AG10803 (cell line): ENCODE measurements at regions not wholly inside any gene's neighbourhood (a gene's known extent, or its start where the extent isn't known, plus 50 kb on each side); places are given as distances from the start of the nearest gene placed in this dataset.
A peak's percentile ranks its signal among the peaks of the same experiment; 100 is the strongest.
"Not testable (repeated sequence)": the region's sequence is repeated elsewhere in the genome, so short reads cannot be mapped to it uniquely, and the experiment has no call there.

Experiments used
- DNase-seq: peaks from one replicate; pipeline ENCODE4 v3.0.0; 2010; ENCODE audit warnings: low read depth
- H3K4me3 ChIP-seq: 2 replicates; pipeline ENCODE4 v1.5.1; 2011; ENCODE audit warnings: mild to moderate bottlenecking, low read length, control low read depth
- TF ChIP-seq, protein P1 (sequence below): conservative IDR thresholded peaks from 2 replicates; pipeline ENCODE4 v1.5.1; 2011; ENCODE audit warnings: mild to moderate bottlenecking, low read length, control low read depth, inconsistent platforms

DNA sequence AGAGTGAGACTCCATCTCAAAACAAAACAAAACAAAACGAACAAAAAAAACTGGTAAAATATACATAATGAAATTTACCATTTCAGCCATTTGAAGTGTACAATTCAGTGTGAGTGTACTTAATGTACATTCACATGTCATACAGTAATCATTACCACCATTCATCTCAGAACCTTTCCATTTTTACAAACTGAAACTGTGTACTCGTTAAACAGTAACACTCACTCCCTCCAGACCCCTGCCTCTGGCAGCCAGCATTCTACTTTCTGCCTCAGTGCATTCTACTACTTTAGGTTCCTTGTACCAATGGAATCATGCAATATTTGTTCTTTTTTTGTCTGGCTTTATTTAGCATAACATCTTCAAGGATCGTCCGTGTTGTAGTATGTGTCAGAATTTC is 87.5 kb upstream of the CRYM start:
- not testable (repeated sequence) for DNase-seq, H3K4me3 ChIP-seq

DNA sequence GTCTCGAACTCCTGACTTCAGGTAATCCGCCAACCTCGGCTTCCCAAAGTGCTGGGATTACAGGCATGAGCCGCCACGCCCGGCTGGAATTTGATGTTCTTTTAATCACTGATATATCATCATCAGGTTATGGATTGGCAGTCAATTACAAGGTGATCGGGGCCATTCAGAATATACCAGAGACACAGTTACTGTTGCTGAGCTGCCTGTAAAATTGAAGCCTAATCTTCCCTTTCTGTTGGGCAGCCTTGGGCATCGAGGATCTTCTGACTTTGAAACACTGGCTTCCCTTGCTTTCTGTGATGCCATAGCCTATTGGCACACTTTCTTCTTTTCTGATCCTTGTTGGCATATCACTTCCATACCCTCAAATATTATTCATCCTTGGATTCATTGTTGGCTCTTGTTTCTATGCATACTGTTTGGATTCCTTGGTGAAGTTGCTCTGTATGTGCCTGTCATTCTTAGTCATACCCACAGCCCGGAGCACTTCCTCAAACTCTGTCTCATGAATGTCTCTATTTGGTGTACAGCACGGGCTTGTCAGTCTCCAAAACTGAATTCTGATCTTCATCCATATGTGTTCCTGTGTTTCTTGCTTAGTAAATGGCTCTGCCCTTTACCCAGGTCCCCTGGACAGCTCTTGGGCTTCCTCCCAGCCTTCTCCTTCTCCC is 85.6 kb upstream of the CRYM start:
- not testable (repeated sequence) for H3K4me3 ChIP-seq
- DNase-seq: peak; percentile 69

DNA sequence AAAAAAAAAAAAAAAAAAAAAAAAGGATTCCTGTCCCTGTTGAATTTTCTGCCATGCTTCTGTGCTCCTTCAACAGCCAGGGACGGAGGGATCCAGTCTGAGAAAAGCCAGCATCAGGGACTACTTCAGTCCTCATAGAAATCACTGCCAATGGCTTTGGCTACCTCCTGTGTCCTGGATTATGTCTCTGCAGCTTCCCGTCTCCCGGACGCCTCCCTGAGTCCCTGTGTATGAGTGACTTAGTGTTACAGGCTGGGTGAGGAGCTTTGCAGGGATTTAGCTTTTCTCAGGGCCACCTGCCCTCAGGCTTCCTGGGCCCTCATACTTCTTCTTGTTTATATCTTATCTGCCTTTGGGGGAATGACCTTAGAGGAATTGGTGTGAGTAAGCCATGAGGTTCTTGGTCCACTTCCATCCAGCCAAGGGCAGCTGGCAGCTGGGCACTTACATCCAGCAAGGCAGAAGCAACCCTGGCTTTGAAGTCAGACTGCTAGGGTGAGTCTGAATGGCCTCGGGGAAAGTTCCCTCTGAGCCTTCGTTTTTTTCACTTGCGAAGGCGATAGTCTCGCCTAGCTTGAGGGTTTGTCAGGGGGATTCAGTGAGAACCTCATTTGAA is 83.6 kb upstream of the CRYM start:
- not testable (repeated sequence) for H3K4me3 ChIP-seq
- peak; percentile 40 for DNase-seq

DNA sequence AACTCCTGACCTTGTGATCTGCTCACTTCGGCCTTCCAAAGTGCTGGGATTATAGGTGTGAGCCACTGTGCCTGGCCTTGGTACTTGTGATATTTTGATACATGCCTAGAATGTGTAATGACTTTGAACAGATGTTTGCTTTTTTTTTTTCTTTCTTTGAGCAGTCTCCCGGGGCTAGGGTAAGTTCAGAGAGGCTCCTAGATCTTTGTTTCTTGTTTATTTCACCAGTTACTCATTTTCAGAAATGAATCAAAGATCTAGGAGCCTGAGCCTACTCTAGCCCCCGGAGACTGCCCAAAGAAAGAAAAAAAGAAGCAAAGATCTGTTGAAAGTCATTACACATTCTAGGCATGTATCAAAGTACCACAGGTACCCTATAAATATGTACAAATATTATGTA is 83.0 kb upstream of the CRYM start:
- DNase-seq, H3K4me3 ChIP-seq: not testable (repeated sequence)

DNA sequence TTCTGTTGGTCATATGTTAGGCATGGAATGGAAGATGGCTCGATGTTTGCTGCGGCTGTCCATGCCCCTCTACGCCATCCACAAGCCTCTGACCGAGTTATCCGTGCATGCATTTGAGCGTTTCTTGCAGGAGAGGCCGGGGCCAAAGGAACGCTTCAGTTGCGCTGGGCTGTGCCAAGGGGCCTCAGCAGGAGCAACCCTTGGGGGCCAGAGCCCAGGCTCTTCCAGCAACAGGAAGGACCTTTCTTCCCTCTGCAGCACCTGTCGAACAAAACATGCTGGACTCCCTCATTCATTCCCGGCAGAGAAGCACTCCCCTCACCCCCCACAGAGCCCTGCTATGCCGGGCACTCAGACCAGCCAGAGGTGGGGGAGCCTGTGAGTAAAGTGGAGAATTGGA is 81.4 kb upstream of the CRYM start:
- DNase-seq, H3K4me3 ChIP-seq: not testable (repeated sequence)

DNA sequence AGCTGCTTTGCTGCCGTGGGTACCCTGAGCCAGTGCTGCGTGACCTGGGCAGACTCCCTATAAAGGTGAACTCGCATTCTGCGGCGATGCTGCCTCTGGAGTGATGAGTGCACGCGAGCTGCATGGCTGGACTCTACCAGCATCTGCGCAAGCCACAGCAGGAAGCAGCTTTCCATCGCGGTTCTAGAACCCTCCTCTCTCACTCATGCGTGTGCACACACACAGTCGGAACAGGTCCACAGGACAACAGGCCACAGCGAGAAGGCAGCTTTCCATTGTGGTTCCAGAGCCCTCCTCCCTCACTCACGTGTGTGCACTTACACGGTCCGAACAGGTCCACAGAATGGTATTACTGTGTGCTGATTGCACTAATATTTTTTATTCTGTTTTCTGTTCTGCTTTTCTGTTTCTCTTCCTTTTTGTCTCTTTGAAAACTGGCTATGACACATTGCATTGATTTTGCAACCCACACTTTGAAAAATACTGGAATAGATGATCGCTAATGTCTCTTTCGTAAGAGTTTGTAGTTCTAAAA is 80.2 kb upstream of the CRYM start:
- not testable (repeated sequence) for DNase-seq, H3K4me3 ChIP-seq

DNA sequence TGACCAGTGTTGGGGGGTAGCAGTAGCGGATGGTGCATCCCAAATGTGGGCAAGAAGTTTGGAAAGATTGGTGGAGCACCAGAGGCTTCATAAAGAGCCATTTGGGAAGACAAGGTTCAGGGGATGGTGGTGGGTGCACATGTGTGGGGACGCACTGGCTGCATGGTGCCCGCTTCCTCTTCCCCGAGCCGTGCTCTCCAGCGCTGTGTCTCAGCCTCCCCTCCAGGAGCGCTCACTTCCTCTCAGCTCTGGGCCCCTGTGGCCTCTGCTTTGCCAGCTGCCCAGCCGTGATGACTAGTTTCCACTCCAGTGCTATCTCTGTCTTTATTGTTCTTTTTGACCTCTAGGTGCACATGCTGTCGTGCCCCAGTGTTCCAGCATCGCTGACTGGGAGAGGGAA is 78.2 kb upstream of the CRYM start:
- not testable (repeated sequence) for DNase-seq, H3K4me3 ChIP-seq

DNA sequence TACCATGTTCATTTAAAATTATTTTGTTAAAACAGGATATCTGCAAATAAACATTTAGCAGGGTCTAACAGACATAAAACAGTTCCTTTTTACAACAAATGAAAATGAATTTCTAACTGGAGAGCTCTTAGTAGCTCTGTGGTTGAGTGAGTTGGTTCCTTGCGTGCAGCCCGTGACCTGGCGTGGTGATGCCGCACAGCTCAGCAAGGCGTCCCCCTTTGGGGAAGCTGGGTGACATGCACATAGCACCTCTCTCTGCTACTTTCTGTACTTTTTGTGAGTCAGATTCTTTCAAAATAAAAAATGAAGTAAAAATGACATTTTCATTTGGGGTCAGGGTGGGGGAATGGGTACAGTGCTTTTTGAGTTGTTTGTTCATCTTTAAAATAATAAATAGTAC is 73.3 kb upstream of the CRYM start:
- H3K4me3 ChIP-seq: not testable (repeated sequence)

DNA sequence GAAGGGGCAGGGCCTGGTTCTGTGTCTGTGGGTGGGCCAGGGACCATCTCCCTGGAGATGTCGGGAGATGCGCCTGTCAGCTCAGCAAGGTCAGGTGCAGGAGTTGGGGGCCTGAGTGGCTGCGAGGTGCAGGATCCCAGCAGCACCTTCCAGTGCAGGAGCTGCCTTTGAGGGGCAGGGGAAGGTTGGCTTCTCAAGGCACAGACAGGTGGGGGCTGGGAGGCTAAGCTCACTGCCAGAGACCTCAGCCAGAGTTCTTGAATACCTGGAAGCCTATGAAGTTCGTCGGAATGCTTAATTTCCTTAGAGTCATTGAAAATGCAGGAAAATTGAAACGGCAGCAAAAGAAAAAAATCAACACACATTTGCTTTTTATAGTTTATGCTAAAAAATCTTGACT is 72.8 kb upstream of the CRYM start:
- not testable (repeated sequence) for DNase-seq, H3K4me3 ChIP-seq

More for the DNA sequence above, 73.3 kb upstream of the CRYM start:
- not testable (repeated sequence) for DNase-seq

DNA sequence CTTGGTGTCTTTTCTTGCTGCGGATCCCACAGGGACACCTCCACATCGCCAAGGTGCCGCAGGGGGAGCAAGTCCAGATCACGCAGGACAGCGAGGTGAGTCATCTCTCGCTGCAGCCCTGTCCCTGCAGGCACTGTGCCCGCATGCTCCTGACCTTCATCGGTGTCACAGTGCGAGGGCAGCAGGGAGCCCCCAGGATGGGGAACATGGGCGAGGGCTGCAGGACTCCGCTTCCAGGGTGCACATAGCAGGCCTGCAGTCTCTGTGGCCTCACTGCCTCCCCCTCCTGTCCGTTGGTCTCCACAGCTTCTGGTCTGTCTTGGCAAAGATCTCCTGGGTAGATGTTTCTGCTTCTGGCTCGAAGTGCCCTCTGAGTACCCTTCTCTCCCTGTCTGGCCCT is 71.2 kb upstream of the CRYM start:
- not testable (repeated sequence) for DNase-seq, H3K4me3 ChIP-seq

DNA sequence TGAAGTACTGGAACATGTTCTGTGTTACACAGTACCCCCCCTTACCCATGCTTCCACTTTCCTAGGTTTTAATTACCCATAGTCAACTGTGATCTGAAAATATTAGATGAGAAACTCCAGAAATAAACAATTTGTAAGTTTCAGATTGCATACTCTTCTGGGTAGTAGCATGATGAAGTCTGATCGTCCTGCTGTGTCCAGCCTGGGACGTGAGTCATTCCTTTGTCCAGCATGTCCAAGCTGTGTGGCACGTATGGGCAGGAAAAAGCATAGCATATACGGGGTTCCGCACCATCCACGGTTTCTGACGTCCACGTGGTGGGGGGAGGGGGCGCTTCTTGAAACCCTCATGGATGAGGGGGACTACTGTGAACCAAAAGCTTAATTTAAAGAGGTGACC is 70.7 kb upstream of the CRYM start:
- not testable (repeated sequence) for DNase-seq, H3K4me3 ChIP-seq

DNA sequence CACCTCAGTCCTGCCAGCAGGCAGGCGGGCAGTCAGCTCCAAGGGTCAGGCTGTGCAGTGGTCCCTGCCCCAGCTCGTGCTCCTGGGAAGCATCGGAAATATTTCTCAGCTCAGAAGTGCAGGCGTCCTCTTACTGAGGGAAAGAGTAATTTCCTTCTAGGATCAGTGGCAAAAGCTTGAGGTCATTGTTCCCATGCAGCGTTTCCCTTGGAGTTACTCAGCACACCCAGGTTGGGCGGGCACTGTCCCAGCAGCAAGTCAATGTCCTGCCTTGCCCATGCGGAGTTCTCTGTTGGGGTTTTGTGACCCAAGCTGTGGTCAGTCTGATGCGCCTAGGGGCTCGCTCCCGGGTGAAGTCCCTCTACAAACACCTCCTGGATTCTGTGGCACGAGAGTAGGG is 69.4 kb upstream of the CRYM start:
- H3K4me3 ChIP-seq, DNase-seq: not testable (repeated sequence)

DNA sequence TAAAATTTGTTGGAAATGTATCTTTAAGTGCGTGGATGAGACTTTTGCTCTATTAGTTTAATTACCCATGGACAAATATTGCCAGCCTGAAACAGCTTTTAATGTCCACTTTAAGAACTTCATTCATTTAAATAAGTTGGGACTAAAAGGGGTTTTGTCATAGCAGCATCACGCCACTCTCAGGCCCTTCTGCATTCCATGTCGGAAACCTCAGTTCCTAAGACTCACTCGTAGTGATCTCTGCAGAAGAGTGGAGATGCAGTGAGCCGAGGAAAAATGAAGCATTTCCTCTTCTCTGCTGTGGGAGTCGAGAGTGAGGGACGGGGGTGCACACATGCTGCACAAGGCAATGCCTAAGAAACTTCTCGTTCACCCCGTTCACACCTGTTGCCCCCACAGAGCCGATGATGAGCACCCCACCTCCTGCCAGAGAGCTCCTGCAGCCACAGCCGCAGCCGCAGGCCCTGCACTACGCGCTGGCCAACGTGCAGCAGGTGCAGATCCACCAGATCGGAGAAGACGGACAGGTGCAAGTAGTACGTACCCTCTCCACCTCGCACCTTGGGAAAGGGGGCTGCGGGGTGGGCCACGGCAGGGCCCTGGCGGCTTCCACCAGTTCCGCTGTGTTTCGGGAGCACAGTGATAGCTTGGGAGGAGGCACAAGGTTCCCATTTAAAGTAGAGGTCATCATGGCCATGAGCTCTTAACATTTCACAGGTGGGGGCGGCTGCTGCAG is 68.8 kb upstream of the CRYM start:
- not testable (repeated sequence) for H3K4me3 ChIP-seq, DNase-seq

DNA sequence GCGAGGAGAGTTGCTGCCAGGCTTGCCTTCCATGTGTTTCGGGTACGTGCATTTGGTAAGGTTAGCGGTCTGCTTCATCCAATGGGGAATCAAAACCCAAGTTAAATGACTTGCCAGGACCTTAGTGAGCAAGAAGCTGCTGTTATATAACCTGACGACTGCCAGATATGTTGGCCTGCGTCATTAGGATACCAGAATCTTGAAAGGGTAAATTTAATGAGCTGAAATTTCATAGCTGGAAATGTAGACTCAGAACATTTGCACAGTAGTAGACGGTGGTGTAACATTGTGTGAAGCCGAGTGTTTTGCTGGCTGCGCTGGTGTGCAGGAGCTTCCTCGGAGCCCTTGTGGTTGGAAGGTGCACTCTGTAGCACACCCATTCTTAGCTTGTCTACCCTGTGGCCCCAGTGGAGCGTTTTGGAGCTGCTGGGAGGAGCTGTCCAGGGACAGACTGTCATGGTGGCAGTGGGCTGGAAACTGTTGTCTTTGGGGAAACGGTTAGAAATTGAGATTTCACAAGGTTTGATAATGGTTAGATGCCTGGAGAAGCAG is 66.3 kb upstream of the CRYM start:
- not testable (repeated sequence) for DNase-seq

DNA sequence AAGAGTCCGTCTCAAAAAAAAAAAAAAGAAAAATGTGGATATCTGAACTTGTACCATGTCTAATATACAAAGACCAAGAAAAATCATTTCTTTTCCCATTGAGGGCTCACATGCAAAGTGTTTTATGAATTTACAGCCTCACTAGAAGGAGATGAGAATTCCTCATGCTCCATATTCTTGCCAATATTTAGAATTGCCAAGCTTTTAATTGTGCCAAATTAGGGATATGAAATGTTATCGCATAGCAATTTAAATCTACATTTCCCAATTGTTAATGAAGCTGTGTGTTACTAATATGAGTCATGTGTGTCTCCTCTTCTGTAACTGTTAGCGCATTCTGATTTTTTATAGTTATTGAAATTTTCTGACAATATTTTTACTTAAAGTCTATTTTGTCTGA is 63.0 kb upstream of the CRYM start:
- H3K4me3 ChIP-seq: no peak overlapping the region
- no peak for DNase-seq
- TF ChIP-seq, protein P1, sequence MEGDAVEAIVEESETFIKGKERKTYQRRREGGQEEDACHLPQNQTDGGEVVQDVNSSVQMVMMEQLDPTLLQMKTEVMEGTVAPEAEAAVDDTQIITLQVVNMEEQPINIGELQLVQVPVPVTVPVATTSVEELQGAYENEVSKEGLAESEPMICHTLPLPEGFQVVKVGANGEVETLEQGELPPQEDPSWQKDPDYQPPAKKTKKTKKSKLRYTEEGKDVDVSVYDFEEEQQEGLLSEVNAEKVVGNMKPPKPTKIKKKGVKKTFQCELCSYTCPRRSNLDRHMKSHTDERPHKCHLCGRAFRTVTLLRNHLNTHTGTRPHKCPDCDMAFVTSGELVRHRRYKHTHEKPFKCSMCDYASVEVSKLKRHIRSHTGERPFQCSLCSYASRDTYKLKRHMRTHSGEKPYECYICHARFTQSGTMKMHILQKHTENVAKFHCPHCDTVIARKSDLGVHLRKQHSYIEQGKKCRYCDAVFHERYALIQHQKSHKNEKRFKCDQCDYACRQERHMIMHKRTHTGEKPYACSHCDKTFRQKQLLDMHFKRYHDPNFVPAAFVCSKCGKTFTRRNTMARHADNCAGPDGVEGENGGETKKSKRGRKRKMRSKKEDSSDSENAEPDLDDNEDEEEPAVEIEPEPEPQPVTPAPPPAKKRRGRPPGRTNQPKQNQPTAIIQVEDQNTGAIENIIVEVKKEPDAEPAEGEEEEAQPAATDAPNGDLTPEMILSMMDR: no peak

More for the DNA sequence above, 66.3 kb upstream of the CRYM start:
- not testable (repeated sequence) for H3K4me3 ChIP-seq
